SK-N-DZ (cell line): ENCODE measurements at regions not wholly inside any gene's neighbourhood (a gene's known extent, or its start where the extent isn't known, plus 50 kb on each side); places are given as distances from the start of the nearest gene placed in this dataset.

ENCODE experiments used
- DNase-seq: peaks from one replicate; pipeline ENCODE4 v3.0.0-alpha.2; 2015; ENCODE audit warnings: low spot score

DNA sequence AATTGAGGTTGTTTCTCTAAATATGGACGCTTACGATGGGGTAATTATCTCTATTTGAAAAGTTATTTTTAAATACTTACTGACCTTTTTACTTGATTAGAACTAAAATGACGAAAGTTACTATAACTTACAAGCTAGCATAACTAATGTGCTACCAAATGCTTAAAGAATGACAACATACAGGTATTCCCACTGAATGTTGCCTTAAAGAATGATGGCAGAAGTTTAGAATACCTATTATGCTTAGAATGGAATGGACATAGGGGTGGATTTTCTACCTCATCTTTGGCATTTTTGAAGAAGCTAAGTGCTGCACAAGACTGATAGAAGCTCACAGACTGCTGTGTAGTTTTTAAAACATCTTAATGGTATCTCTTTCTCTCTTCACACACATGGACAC is 284.8 kb downstream of the THBS2 start:
- DNase-seq: no peak

DNA sequence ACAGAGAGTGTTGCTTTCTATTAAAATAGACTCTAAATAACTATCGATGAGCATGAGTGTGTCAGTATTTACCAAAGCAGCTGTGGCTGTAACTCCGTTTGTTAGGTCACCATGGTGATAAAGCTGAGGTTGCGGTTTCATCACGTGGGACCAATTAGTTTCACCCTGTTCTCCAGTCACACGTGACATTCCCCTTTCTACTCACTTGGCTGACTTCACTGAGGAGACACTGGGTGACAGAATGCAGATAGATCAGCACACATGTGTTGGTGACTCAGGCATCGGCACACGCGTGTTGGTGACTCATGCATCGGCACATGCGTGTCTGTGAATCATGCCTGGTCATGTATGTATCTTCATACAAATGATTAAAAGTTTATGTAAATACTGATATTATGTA is 285.4 kb downstream of the THBS2 start:
- DNase-seq: no peak

DNA sequence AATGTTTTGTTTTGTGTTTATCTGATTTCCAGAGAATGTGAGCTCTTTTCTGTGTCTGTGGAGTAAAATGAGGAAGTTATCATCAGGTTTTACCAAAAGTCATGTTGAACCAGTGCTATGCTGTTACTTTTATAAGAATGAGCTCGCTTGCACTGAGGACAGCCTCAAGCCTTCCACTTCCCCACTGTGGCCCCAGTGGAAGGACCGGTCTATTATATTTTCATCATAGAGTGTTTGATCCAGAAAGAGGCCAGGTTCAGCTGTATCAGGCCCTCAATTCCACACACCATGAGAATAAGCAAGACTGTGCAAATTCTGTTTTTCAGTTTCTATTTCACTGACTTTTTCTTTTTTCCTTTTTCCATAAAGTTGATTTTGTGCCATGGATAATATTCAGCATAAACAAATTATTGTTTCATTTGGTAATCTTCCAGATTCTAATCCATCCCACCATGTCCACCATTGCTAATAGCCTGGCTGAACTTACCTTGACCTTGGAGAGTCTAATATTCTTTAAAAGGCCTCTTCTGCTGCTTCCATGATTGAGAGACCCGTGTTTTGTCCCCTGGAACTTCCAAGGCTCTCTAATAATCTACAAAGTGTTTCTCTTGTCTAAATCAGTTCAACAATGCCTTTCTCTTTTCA is 286.2 kb downstream of the THBS2 start:
- DNase-seq: no peak

DNA sequence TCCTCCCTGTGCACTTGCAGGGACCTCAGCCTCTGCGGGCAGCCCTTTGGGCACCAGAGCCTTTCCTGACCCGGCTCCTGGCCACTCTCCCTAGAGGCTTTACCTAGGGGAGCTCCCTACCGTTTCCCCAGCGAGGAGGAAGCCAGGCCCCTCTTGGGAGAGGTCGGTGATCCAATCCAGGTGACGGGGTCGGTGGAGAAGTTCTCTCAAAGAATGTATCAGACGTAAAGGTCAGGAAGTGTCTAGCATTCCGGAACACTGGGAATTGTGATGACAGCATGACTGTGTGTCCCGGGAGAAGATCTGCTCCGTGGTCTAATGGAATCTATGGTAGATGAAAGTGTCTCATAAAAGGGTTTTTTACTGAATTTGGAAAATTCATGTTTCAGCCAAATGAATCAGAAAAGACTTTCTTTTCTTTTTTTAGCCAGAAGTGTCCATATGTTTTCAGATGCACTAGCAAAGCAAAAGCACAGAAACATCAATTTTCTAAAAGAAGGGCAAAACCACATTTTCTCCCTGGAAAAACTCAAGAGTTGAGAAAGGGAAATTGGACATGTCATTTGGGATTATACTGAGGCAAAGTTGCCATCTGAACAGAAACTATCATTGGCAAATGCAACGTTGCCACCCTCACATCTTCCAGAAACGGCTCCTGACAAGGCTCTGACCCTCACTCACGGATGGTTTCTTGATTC is 289.4 kb downstream of the THBS2 start:
- no peak for DNase-seq

DNA sequence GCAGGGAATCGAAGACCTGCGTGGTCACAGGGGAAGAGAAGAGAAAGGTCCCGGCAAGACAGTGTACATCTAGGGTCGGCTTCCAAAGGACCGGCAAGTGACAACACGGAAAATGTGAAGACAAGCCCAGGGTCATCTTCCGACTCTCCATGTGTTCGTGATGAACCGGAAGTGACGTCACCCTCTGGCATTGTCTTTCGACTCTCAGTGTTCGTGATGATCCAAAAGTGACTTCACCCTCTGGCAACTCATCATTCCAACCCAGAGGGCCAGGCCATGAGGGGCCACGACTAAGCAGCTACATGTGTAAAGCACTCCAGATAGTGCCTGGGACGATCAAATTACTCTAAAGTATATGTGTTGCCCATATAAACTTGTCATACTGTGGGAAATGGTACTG is 290.8 kb downstream of the THBS2 start:
- no peak for DNase-seq

DNA sequence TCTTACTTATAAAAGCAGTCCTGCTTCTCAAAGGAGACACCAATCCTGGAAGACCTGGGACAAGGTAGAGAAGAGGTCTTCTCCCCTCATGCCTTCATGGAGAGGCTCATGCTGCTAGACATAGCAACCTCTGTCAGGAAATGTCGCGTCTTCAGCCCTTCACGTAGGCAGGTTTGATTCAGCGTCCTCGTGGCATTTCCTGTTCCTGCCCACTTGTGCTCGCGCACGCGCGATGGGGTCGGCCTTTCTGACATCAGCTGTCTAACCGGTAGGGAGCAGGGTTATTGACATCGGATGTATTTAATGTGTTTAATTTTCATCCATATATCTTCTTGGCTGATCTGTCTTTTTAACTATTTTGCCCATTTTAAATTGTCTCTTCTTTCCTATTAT is 292.4 kb downstream of the THBS2 start:
- no peak for DNase-seq

DNA sequence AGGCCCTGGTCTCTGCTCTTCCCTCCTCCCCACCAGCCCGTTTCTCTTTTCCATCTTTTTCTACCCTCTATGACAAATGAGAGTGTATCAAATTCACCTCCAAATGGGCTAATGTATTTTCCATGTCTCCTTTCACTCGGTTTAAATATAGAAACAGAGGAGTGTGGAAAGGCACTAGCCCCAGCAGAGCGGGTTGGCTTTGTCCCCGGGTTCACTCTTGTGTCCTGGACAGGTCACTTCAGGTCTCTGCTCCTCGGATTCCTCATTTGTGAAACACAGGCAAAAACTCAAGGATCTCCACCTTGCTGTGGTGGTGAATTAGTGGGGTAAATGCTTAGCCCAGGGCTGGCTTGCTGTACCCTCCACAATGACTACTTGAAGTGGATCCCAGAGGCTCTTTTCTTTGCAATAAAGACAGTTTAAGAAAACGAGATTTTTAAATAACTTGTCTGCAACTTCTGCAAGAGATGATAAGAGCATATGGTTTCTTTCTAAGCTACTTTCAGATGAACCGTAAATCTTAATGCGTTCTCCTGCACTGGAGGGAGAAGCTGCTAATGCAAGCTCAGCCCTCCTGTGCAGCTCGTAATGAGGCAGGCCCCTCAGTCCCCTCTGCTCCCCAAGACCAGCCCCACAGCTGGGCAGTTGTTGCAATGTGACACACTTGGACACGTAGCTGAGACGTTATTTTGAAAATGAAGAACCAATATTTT is 292.9 kb downstream of the THBS2 start:
- DNase-seq: no peak

DNA sequence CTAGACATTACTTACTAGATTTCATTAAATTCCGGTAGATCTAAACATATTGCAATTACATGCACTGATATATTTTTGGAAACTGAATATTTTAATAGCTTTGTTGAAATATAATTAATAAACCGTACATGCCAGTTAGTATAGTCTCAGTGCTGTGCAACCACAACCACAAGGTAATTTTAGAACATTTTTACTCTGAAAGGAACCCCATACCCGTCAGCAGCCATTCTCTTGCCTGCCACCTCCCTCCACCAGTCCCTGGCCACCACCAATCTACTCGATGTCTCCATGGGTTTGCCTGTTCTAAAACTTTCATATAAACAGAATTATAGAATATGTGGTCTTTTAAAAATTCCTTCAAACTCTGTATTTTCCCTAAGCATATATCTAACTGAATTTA is 293.9 kb downstream of the THBS2 start:
- no peak for DNase-seq

DNA sequence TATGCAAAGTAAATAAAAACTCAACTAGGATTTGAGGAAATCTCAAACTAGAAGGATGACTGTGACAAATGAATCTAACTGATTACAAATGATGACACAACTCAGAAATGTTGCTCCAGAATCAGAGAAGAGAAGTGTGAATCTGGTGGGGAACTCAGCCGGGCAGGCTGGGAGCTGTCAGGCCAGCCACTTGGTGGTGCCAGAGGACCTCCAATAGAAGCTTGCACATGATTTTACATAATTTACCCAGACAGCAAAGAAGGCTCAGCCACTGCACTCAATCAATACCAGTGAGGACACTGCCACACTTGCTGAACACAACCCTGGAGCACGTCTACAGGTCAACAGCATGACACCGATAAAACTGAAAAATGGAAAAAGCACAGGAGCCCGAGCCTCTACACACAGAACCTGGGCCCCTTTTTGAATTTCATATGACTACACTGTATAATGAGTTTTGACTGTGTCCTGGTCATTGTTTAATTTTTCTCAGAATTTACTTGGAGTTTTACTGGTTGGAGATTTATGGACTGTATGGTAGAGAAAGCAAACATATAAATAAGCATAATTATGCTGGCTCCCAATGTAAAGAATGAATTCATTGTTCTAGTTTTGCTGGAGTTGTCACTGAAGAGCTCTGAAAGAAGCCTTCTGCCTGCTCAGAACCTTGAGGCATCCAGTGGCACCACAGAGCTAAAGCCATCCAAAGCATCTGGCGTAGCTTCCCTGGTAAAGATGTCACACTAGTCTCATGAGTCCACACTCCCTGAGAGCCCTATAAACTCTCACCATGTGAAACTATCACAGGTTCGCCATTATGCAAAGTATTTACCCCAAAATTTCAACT is 296.5 kb downstream of the THBS2 start:
- DNase-seq: peak; percentile 37

DNA sequence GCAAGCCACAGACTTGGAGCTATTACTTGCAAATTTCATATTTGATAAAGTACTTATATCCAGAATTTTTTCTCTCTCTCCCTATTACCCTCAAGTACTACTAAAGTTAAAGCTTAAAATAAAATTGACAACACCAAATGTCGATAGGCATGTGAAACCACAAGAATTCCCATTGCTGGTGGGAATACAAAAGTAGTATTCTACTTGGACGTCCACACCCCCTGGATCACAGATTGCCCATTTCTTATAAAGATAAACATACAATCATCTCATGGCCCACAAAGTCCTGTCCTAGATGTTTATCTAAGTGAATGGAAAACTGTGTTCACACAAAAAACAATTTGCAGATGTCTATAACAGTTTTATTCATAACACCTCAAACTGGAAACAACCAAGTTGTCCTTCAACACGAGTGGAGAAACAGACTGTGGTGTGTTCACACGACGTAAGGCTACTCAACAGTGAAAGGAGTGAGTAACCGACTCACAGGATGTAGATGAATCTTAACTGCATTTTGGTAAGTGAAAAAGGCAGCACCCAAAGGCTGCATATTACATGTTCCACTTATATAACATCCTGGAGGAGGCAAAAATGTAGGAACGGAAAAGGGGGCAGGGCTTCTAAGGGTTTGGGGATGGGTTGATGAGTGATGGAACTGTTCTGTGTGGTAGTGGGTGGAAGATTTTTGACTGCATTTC is 297.4 kb downstream of the THBS2 start:
- DNase-seq: no peak

DNA sequence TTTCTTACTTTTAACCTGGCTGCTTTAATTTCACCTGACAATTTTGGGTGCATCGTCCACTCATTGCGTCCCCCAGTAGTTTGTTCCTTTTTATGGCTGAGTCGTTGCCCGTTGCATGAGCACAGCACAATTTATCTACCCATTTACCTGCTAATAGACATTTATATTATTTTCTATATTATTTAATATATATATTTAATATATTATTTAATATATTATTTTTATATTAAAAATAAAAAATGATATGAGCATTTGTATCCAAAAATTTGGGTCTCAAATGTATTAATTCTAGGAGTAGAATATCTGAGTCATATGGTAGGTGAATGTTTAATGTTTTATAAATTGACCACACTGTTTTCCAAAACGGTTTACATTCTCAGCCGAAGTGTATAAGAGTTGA is 300.2 kb downstream of the THBS2 start:
- no peak for DNase-seq

DNA sequence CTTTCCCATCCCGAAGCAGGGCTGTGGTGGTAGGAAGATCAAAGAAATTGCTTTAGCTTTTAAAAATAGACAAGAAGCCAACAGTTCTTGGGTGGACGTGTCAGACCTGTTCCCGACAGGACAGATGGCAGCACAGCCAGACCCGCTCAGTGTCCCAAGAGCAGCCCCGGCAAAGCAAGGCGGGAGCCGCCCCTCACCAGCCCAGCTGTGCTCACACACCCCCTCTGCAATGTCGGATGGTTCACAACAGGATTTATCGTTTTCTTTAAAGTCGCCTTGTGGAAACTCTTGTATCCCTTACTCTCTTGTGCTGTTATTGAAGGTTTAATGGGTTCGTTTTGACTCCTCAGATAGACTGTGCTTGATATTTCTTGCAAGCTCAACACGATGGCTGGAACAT is 302.4 kb downstream of the THBS2 start:
- DNase-seq: no peak

DNA sequence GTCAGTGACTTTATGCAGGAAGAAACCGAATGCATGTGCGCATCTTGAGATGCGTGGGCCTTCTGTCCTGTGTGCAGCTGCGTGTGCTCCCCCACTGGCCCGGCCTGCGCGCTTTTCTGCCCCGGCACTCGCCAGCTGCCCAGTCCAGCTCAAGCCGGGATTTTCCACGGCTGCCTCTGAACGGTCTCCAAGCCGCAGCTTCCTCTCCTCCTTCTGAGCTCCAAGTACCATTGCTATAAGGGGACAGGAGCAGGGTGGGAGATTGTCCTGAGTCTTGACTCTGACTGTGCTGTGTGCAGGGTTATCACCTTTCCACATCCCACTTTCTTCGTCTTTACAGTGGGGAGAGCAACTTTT is 302.8 kb downstream of the THBS2 start:
- no peak for DNase-seq

DNA sequence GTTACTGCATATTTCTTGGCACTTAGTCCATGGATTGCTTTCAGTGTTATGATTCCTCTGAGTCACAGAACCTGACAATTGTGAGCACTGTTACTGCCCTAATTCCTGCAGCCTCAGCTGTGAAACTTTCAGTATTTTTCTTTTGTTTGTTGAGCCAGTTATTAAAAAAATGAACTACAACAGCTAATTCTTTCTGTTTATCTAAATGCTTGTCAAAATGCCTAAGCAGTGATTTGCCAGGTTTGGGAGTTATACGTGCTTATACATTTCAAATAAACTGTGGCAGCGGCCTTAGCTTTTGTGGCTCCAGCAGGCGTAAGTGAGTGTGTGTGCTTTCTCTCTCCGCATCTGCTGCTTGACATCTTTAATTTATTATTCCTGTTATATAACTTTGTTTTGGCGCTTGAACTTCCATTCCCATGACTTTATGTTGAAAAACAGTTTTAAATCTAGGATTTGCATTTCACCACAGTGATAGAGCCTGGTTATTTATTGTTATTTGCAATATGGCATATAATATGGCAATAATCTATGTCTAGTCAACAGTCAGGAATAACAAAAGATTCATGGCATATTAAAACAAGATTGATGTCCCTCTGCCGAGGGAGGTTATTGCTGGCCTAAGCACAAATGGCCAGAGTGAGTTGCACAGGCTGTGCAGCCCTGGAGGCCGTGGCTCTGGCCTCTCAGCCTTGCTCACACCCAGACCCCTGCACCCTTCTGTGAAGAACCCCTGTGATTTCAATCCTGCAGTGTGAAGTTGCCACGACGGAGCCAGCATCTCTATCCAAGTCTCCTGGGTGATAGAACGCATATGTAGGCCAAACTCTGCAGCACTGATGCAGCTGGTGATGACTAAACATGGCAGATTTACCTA is 303.4 kb downstream of the THBS2 start:
- no peak for DNase-seq

DNA sequence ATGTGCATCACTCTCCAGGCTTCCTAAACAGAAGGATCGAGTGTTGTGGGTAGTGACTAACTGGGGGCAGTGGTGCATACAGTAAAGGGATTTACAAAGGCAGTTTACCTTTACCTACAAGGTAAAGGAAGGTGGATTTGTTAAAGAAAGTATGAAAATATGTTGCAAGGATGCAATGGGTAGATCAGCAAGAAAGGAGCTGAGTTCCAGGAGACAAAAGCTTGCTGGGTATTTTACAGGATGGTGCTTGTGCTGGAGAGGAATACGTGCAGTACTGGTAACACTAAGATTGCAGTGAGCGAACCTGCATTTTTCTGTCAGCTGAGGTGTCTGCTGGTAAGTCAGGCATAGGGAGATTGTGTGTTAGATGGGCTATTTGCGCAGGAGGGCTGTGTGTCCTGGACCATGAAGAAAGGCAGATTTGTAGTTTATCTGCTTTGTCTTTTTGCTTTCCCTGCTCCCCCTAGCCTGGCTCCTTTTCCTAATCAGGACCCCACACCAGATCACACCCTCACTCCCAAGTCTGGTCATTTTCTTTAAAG is 304.6 kb downstream of the THBS2 start:
- DNase-seq: no peak

DNA sequence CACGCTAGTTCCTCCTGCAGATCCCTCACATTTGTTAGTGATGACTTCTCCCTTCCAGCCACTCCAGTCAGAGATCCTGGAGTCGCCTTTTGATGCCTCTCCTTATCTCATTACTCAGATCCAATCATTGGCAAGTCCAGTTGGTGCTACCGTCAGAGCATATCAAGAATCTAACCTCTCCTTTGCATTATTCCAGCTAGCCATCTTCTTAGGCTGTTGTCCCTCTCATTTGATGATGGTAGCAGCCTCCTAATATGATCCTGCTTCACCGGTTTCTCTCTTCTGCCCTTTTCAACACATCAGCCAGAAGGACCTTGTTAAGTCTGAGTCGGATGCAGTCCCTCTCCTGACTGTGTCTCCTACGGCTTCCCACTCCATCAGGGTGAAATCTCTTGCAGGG is 305.6 kb downstream of the THBS2 start:
- no peak for DNase-seq

DNA sequence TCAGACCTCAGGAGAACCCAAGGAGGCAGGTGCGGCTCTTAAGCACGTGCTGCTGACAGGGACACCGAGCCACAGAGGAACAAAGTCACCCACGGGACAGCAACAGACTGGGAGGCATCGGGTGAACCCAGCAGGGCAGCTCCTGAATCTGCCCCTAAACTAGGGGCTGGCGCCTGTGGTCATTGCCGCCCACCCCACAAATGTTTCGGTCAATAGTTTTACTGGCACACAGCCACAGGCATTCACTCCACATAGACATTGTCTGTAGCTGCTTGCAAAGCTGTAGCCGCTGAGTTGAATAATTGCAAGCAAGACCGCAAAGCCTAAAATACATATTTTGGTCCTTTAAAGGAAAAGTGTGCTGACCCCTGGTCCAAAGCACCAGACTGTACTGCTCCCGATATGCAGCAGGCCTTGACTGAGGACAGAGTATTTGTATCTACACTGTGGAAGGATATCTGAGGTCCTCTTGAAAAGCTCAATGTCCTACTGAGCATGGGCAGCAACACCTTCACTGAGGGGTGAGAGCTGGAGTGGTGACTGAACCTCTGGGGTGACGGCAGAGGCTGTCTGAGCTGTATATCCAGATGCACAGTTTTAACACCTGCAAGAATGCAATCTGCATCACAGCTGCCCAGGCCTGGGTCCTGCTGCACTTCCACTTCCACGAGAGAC is 310.3 kb downstream of the THBS2 start:
- no peak for DNase-seq

DNA sequence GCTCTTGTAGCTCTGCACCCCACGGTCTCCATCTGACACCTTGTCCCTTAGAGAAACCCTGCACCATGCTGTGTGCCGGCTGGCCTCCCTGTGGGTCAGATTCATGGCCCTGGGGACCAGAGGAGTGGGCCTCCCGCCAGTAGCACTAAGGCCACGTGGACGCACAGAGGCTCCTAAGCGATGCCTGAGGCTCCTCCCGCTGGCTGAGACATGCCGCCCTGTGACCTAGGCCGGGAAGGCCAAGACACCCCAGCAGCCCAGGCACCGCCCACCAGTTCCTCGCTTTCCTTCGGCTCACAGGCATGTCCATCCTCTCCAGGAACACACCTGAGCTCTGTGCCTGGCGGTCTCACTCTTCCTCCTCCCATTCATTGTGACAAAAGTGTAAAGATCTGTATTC is 311.0 kb downstream of the THBS2 start:
- DNase-seq: no peak

DNA sequence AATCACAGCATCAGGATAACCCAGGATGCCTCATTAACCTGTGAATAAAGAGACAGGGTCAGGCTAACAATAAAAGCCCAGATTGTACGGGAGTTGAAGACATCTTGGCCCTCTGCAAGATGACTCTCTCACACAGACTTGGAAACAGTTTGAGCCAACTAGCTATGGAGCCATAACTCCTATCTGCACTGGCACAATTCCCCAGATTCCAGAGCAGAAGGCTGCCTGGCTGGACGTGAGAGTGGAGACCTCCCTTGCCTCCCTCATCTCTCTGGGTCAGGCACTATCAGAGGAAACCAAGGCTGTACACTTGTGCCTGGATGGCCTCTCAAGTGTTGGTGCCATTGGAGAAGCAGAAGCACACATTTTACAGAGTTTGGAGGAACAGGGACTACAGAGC is 312.6 kb downstream of the THBS2 start:
- DNase-seq: no peak

DNA sequence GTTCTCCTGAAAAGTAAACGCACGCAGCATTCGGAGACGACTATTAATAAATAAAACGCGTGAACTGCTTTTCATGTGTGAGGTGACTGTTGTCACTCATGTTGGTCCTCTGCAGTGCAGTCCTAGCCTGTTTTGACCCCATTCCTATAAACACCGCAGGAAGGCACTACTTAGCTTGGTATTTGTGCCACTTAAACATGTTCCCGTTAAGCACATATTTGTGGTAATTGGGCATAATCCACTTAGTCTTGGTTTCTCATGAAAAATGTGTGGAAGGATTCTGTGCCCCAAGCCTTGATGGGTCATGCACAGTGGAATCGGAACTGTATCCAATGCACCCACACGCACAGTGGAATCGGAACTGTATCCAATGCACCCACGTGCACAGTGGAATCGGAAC is 313.9 kb downstream of the THBS2 start:
- no peak for DNase-seq
